WTC11 (cell line): ENCODE measurements at regions not wholly inside any gene's neighbourhood (a gene's known extent, or its start where the extent isn't known, plus 50 kb on each side); places are given as distances from the start of the nearest gene placed in this dataset.

ENCODE experiments used
- ATAC-seq: fragments of 200-7000 bp; cut with Tn5 transposase; 2 replicates; pipeline ENCODE4 v1.10.0; 2021; ENCODE audit warnings: mild to moderate bottlenecking, moderate library complexity
- CTCF ChIA-PET: fragments of 300-600 bp; sonication (Branson Sonifier 250); formaldehyde crosslinking; loops from one replicate; lab custom pipeline; 2021; ENCODE audit warnings: antibody characterized with exemption; lab: Charles Lee
- POLR2A ChIA-PET: fragments of 350-600 bp; sonication (Branson Sonifier 250); formaldehyde crosslinking; loops from one replicate; lab custom pipeline; 2021; ENCODE audit warnings: antibody characterized with exemption; lab: Charles Lee
- DNase-seq: peaks from one replicate; pipeline ENCODE4 v3.0.0; 2021; ENCODE audit warnings: low spot score
- H3K27ac Mint-ChIP-seq: 2 replicates; pipeline ENCODE4 v1.8.0; 2021; ENCODE audit warnings: mixed read lengths
- H3K27me3 Mint-ChIP-seq: 2 replicates; pipeline ENCODE4 v1.8.0; 2021; ENCODE audit warnings: low read depth, mild to moderate bottlenecking, moderate library complexity, mixed read lengths
- H3K36me3 Mint-ChIP-seq: 2 replicates; pipeline ENCODE4 v1.8.0; 2021; ENCODE audit warnings: mixed read lengths
- H3K4me1 Mint-ChIP-seq: 2 replicates; pipeline ENCODE4 v1.8.0; 2022; ENCODE audit warnings: mixed read lengths
- H3K4me3 Mint-ChIP-seq: 2 replicates; pipeline ENCODE4 v1.8.0; 2021; ENCODE audit warnings: mild to moderate bottlenecking, moderate library complexity, mixed read lengths
- H3K9me3 Mint-ChIP-seq: 2 replicates; pipeline ENCODE4 v1.8.0; 2021; ENCODE audit warnings: mixed read lengths
- ATF1 ChIP-seq: sonication (generic); formaldehyde crosslinking; IDR thresholded peaks from 2 replicates; pipeline ENCODE4 v1.8.1; 2023; ENCODE audit warnings: mild to moderate bottlenecking, moderate library complexity, missing genetic modification reagents
- ESRRA ChIP-seq: sonication (generic); formaldehyde crosslinking; IDR thresholded peaks from 2 replicates; pipeline ENCODE4 v1.8.1; 2022; ENCODE audit warnings: mild to moderate bottlenecking, missing genetic modification reagents, borderline replicate concordance
- GABPB1 ChIP-seq: sonication (generic); formaldehyde crosslinking; IDR thresholded peaks from 2 replicates; pipeline ENCODE4 v1.8.1; 2023; ENCODE audit warnings: mild to moderate bottlenecking, missing genetic modification reagents
- HMGA2 ChIP-seq: fragments of 250-450 bp; sonication (Bioruptor Pico); IDR thresholded peaks from 2 replicates; pipeline ENCODE4 v1.4.0; 2021; ENCODE audit warnings: mild to moderate bottlenecking, moderate library complexity
- IRF1 ChIP-seq: sonication (generic); formaldehyde crosslinking; IDR thresholded peaks from 2 replicates; pipeline ENCODE4 v1.8.0; 2023; ENCODE audit warnings: missing genetic modification reagents
- MXD4 ChIP-seq: fragments of 250-450 bp; sonication (Bioruptor Pico); IDR thresholded peaks from 2 replicates; pipeline ENCODE4 v1.8.0; 2021; ENCODE audit warnings: mild to moderate bottlenecking, moderate library complexity, borderline replicate concordance
- NFATC4 ChIP-seq: fragments of 250-450 bp; sonication (Bioruptor Pico); IDR thresholded peaks from 2 replicates; pipeline ENCODE4 v1.9.0; 2021; ENCODE audit warnings: mild to moderate bottlenecking
- PRDM15 ChIP-seq: sonication (generic); formaldehyde crosslinking; IDR thresholded peaks from 2 replicates; pipeline ENCODE4 v1.8.0; 2022; ENCODE audit warnings: missing genetic modification reagents
- RELA ChIP-seq: sonication (generic); formaldehyde crosslinking; IDR thresholded peaks from 2 replicates; pipeline ENCODE4 v1.8.1; 2022; ENCODE audit warnings: missing genetic modification reagents, mild to moderate bottlenecking, borderline replicate concordance
- RORB ChIP-seq: fragments of 250-450 bp; sonication (Bioruptor Pico); IDR thresholded peaks from 2 replicates; pipeline ENCODE4 v1.9.0; 2021; ENCODE audit warnings: mild to moderate bottlenecking
- SOX15 ChIP-seq: fragments of 250-450 bp; sonication (Bioruptor Pico); IDR thresholded peaks from 2 replicates; pipeline ENCODE4 v1.9.0; 2021; ENCODE audit warnings: mild to moderate bottlenecking
- TEAD1 ChIP-seq: sonication (generic); formaldehyde crosslinking; IDR thresholded peaks from 2 replicates; pipeline ENCODE4 v1.8.0; 2022; ENCODE audit warnings: mild to moderate bottlenecking, missing genetic modification reagents
- TP53 ChIP-seq: sonication (generic); formaldehyde crosslinking; IDR thresholded peaks from 2 replicates; pipeline ENCODE4 v1.8.1; 2023; ENCODE audit warnings: mild to moderate bottlenecking, missing genetic modification reagents
- ZBTB21 ChIP-seq: sonication (generic); formaldehyde crosslinking; IDR thresholded peaks from 2 replicates; pipeline ENCODE4 v1.8.1; 2023; ENCODE audit warnings: mild to moderate bottlenecking, missing genetic modification reagents, borderline replicate concordance
- ZNF138 ChIP-seq: sonication (generic); formaldehyde crosslinking; conservative IDR thresholded peaks from 2 replicates; pipeline ENCODE4 v1.8.1; 2022; ENCODE audit warnings: mild to moderate bottlenecking, moderate library complexity, missing genetic modification reagents
- ZNF263 ChIP-seq: sonication (generic); formaldehyde crosslinking; IDR thresholded peaks from 2 replicates; pipeline ENCODE4 v1.8.1; 2022; ENCODE audit warnings: low read depth, mild to moderate bottlenecking, moderate library complexity, missing genetic modification reagents
- ZNF396 ChIP-seq: fragments of 250-450 bp; sonication (Bioruptor Pico); IDR thresholded peaks from 2 replicates; pipeline ENCODE4 v1.8.0; 2021; ENCODE audit warnings: mild to moderate bottlenecking, moderate library complexity, borderline replicate concordance
- ZNF423 ChIP-seq: fragments of 250-450 bp; sonication (Bioruptor Pico); IDR thresholded peaks from 2 replicates; pipeline ENCODE4 v2.1.2; 2022; ENCODE audit warnings: mild to moderate bottlenecking, moderate library complexity
- TF ChIP-seq, protein P1 (sequence below): sonication (generic); formaldehyde crosslinking; IDR thresholded peaks from 2 replicates; pipeline ENCODE4 v1.8.1; 2022; ENCODE audit warnings: low read depth, mild to moderate bottlenecking, moderate library complexity, missing genetic modification reagents, borderline replicate concordance
- TF ChIP-seq, protein P2 (sequence below): fragments of 250-450 bp; sonication (Bioruptor Pico); IDR thresholded peaks from 2 replicates; pipeline ENCODE4 v1.9.0; 2021; ENCODE audit warnings: mild to moderate bottlenecking, borderline replicate concordance
- TF ChIP-seq, protein P3 (sequence below): fragments of 250-450 bp; sonication (Bioruptor Pico); IDR thresholded peaks from 2 replicates; pipeline ENCODE4 v1.9.0; 2021; ENCODE audit warnings: mild to moderate bottlenecking

- peaks cover 43% of the 10 kb centered on the region for H3K4me1 Mint-ChIP-seq
- TF ChIP-seq SOX15 (CRISPR knock-in tag) (no peak), NFATC4 (CRISPR knock-in tag) (no peak), TP53 (CRISPR knock-in tag) (no peak)
- TF ChIP-seq, all 79 proteins: peak for 0
- CTCF ChIA-PET: interaction anchor here (0.9 to 4.3 kb wide), 17 partner anchors 19 to 180 kb away, joined by 3 to 28 read pairs (median 4); partner anchors contain the start of gene PCDH1
- Mint-ChIP-seq H3K4me3 (no peak overlapping the region), H3K27me3 (no peaks in the 10 kb centered on the region), H3K9me3 (peaks cover 3% of the 10 kb centered on the region; the same call in 1 of the 2 replicates), H3K36me3 (no peaks in the 10 kb centered on the region), H3K27ac (no peak overlapping the region)
- POLR2A ChIA-PET: interaction anchor here (1.1 kb wide), 1 partner anchor 101 kb away, joined by 4 read pairs; no protein-coding TSS in a partner anchor
- DNase-seq (no peak), ATAC-seq (peak; percentile 67)
Measured at GRCh38 chr5:141780240-141780951, 97.8 kb downstream of the PCDH1 start.

GRCh38 chr5:141779503-141779973, 97.5 kb upstream of the ARAP3 start:
- H3K27me3 Mint-ChIP-seq: no peaks in the 10 kb centered on the region
- peaks cover 3% of the 10 kb centered on the region; the same call in 1 of the 2 replicates for H3K9me3 Mint-ChIP-seq
- no peaks in the 10 kb centered on the region for H3K36me3 Mint-ChIP-seq
- no peak for DNase-seq
- ATAC-seq: no peak
- no peak overlapping the region for H3K4me3 Mint-ChIP-seq
- TF ChIP-seq SOX15 (CRISPR knock-in tag) (no peak), RELA (CRISPR knock-in tag) (no peak), GABPB1 (CRISPR knock-in tag) (no peak), ZNF263 (CRISPR knock-in tag) (no peak), ZNF396 (CRISPR knock-in tag) (no peak), ZBTB21 (CRISPR knock-in tag) (no peak), TP53 (CRISPR knock-in tag) (no peak), IRF1 (no peak), ATF1 (CRISPR knock-in tag) (no peak), ZNF138 (CRISPR knock-in tag) (no peak), ESRRA (CRISPR knock-in tag) (no peak), HMGA2 (CRISPR knock-in tag) (no peak), PRDM15 (CRISPR knock-in tag) (no peak), RORB (CRISPR knock-in tag) (no peak), TEAD1 (CRISPR knock-in tag) (no peak), ZNF423 (CRISPR knock-in tag) (no peak), MXD4 (CRISPR knock-in tag) (no peak)
- TF ChIP-seq, protein P1, sequence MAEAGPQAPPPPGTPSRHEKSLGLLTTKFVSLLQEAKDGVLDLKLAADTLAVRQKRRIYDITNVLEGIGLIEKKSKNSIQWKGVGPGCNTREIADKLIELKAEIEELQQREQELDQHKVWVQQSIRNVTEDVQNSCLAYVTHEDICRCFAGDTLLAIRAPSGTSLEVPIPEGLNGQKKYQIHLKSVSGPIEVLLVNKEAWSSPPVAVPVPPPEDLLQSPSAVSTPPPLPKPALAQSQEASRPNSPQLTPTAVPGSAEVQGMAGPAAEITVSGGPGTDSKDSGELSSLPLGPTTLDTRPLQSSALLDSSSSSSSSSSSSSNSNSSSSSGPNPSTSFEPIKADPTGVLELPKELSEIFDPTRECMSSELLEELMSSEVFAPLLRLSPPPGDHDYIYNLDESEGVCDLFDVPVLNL (CRISPR knock-in tag): no peak
- TF ChIP-seq, protein P2, sequence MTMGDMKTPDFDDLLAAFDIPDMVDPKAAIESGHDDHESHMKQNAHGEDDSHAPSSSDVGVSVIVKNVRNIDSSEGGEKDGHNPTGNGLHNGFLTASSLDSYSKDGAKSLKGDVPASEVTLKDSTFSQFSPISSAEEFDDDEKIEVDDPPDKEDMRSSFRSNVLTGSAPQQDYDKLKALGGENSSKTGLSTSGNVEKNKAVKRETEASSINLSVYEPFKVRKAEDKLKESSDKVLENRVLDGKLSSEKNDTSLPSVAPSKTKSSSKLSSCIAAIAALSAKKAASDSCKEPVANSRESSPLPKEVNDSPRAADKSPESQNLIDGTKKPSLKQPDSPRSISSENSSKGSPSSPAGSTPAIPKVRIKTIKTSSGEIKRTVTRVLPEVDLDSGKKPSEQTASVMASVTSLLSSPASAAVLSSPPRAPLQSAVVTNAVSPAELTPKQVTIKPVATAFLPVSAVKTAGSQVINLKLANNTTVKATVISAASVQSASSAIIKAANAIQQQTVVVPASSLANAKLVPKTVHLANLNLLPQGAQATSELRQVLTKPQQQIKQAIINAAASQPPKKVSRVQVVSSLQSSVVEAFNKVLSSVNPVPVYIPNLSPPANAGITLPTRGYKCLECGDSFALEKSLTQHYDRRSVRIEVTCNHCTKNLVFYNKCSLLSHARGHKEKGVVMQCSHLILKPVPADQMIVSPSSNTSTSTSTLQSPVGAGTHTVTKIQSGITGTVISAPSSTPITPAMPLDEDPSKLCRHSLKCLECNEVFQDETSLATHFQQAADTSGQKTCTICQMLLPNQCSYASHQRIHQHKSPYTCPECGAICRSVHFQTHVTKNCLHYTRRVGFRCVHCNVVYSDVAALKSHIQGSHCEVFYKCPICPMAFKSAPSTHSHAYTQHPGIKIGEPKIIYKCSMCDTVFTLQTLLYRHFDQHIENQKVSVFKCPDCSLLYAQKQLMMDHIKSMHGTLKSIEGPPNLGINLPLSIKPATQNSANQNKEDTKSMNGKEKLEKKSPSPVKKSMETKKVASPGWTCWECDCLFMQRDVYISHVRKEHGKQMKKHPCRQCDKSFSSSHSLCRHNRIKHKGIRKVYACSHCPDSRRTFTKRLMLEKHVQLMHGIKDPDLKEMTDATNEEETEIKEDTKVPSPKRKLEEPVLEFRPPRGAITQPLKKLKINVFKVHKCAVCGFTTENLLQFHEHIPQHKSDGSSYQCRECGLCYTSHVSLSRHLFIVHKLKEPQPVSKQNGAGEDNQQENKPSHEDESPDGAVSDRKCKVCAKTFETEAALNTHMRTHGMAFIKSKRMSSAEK: no peak
- TF ChIP-seq, protein P3, sequence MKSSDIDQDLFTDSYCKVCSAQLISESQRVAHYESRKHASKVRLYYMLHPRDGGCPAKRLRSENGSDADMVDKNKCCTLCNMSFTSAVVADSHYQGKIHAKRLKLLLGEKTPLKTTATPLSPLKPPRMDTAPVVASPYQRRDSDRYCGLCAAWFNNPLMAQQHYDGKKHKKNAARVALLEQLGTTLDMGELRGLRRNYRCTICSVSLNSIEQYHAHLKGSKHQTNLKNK (CRISPR knock-in tag): no peak
- POLR2A ChIA-PET: interaction anchor here (1.1 kb wide), 1 partner anchor 102 kb away, joined by 4 read pairs; no protein-coding TSS in a partner anchor
- no peak overlapping the region for H3K27ac Mint-ChIP-seq
- peaks cover 45% of the 10 kb centered on the region for H3K4me1 Mint-ChIP-seq
- CTCF ChIA-PET: interaction anchor here (0.8 to 4.3 kb wide), 10 partner anchors 9 to 181 kb away, joined by 3 to 28 read pairs (median 8); partner anchors contain the start of gene PCDH1
